ENCODE measurements at regions not wholly inside any gene's neighbourhood (a gene's known extent, or its start where the extent isn't known, plus 50 kb on each side); places are given as distances from the start of the nearest gene placed in this dataset.

GRCh38 chr2:223532161-223532560 lies 70.0 kb downstream of the SCG2 start:
- DNase-seq (no peak), ATAC-seq (no peak)
- H3K27me3 Mint-ChIP-seq = no peaks in the 10 kb centered on the region
- no peak overlapping the region for H3K4me3 Mint-ChIP-seq
- H3K4me1 Mint-ChIP-seq = no peaks in the 10 kb centered on the region
- H3K27ac Mint-ChIP-seq = no peak overlapping the region
- CTCF ChIA-PET = no interaction called here
- H3K36me3 Mint-ChIP-seq = no peaks in the 10 kb centered on the region
- no peaks in the 10 kb centered on the region for H3K9me3 Mint-ChIP-seq (ENCODE audit: low read depth)

- Mint-ChIP-seq H3K4me1 (no peaks in the 10 kb centered on the region), H3K36me3 (no peaks in the 10 kb centered on the region), H3K27me3 (no peaks in the 10 kb centered on the region), H3K27ac (no peak overlapping the region), H3K9me3 (ENCODE audit: low read depth) (no peaks in the 10 kb centered on the region), H3K4me3 (no peak overlapping the region)
- CTCF ChIA-PET = no interaction called here
- no peak for ATAC-seq
- no peak for DNase-seq
Observed at GRCh38 chr2:223532712-223533111, 69.4 kb downstream of the SCG2 start.

GRCh38 chr2:223536546-223536945 lies 65.6 kb downstream of the SCG2 start:
- Mint-ChIP-seq H3K27ac (no peak overlapping the region), H3K4me1 (no peaks in the 10 kb centered on the region), H3K4me3 (no peak overlapping the region), H3K9me3 (ENCODE audit: low read depth) (no peaks in the 10 kb centered on the region), H3K36me3 (no peaks in the 10 kb centered on the region), H3K27me3 (no peaks in the 10 kb centered on the region)
- DNase-seq (no peak), ATAC-seq (no peak)
- CTCF ChIA-PET = no interaction called here

- DNase-seq = no peak
- H3K36me3 Mint-ChIP-seq = no peaks in the 10 kb centered on the region
- H3K4me1 Mint-ChIP-seq = no peaks in the 10 kb centered on the region
- H3K27ac Mint-ChIP-seq = no peak overlapping the region
- H3K27me3 Mint-ChIP-seq = no peaks in the 10 kb centered on the region
- ATAC-seq = no peak
- H3K9me3 Mint-ChIP-seq (ENCODE audit: low read depth) = no peaks in the 10 kb centered on the region
- CTCF ChIA-PET = no interaction called here
- H3K4me3 Mint-ChIP-seq = no peak overlapping the region
Observed at GRCh38 chr2:223537115-223537514, 65.0 kb downstream of the SCG2 start.

- DNase-seq (no peak), ATAC-seq (no peak)
- Mint-ChIP-seq H3K4me3 (no peak overlapping the region), H3K27ac (no peak overlapping the region), H3K36me3 (no peaks in the 10 kb centered on the region), H3K27me3 (no peaks in the 10 kb centered on the region), H3K4me1 (no peaks in the 10 kb centered on the region), H3K9me3 (ENCODE audit: low read depth) (no peaks in the 10 kb centered on the region)
- CTCF ChIA-PET = no interaction called here
Observed at GRCh38 chr2:223537651-223538601, 64.2 kb downstream of the SCG2 start.

- H3K36me3 Mint-ChIP-seq = no peaks in the 10 kb centered on the region
- H3K4me1 Mint-ChIP-seq = no peaks in the 10 kb centered on the region
- CTCF ChIA-PET = no interaction called here
- ATAC-seq (no peak), DNase-seq (no peak)
- H3K4me3 Mint-ChIP-seq = no peak overlapping the region
- H3K27me3 Mint-ChIP-seq = no peaks in the 10 kb centered on the region
- H3K9me3 Mint-ChIP-seq (ENCODE audit: low read depth) = no peaks in the 10 kb centered on the region
- no peak overlapping the region for H3K27ac Mint-ChIP-seq
Observed at GRCh38 chr2:223538920-223539440, 63.2 kb downstream of the SCG2 start.

- ATAC-seq (no peak), DNase-seq (no peak)
- Mint-ChIP-seq H3K4me3 (no peak overlapping the region), H3K36me3 (no peaks in the 10 kb centered on the region), H3K9me3 (ENCODE audit: low read depth) (no peaks in the 10 kb centered on the region), H3K4me1 (no peaks in the 10 kb centered on the region), H3K27me3 (no peaks in the 10 kb centered on the region), H3K27ac (no peak overlapping the region)
- CTCF ChIA-PET = no interaction called here
Observed at GRCh38 chr2:223541546-223541945, 60.6 kb downstream of the SCG2 start.

GRCh38 chr2:223542501-223542900 lies 59.7 kb downstream of the SCG2 start:
- no peaks in the 10 kb centered on the region for H3K9me3 Mint-ChIP-seq (ENCODE audit: low read depth)
- no peaks in the 10 kb centered on the region for H3K36me3 Mint-ChIP-seq
- H3K4me3 Mint-ChIP-seq = no peak overlapping the region
- H3K27ac Mint-ChIP-seq = no peak overlapping the region
- DNase-seq = no peak
- H3K27me3 Mint-ChIP-seq = no peaks in the 10 kb centered on the region
- no peak for ATAC-seq
- CTCF ChIA-PET = no interaction called here
- no peaks in the 10 kb centered on the region for H3K4me1 Mint-ChIP-seq

- CTCF ChIA-PET = no interaction called here
- H3K27me3 Mint-ChIP-seq = no peaks in the 10 kb centered on the region
- no peaks in the 10 kb centered on the region for H3K4me1 Mint-ChIP-seq
- H3K9me3 Mint-ChIP-seq (ENCODE audit: low read depth) = no peaks in the 10 kb centered on the region
- H3K36me3 Mint-ChIP-seq = no peaks in the 10 kb centered on the region
- no peak for ATAC-seq
- H3K4me3 Mint-ChIP-seq = no peak overlapping the region
- no peak overlapping the region for H3K27ac Mint-ChIP-seq
- DNase-seq = no peak
Observed at GRCh38 chr2:223545406-223545805, 56.8 kb downstream of the SCG2 start.

GRCh38 chr2:223545830-223546229 lies 56.3 kb downstream of the SCG2 start:
- no peak overlapping the region for H3K4me3 Mint-ChIP-seq
- H3K27ac Mint-ChIP-seq = no peak overlapping the region
- CTCF ChIA-PET = no interaction called here
- DNase-seq = no peak
- no peaks in the 10 kb centered on the region for H3K9me3 Mint-ChIP-seq (ENCODE audit: low read depth)
- ATAC-seq = no peak
- H3K36me3 Mint-ChIP-seq = no peaks in the 10 kb centered on the region
- no peaks in the 10 kb centered on the region for H3K4me1 Mint-ChIP-seq
- H3K27me3 Mint-ChIP-seq = no peaks in the 10 kb centered on the region

Measured in activated CD8-positive, alpha-beta memory T cell treated with anti-CD3 and anti-CD28 coated beads, Interleukin-2, amount 10 ng/mL, durations not matched to agents 7 days and 5 days (primary cell).